Transverse colon (tissue), 4 donors: ENCODE measurements at regions not wholly inside any gene's neighbourhood (a gene's known extent, or its start where the extent isn't known, plus 50 kb on each side); places are given as distances from the start of the nearest gene placed in this dataset.

Source experiments
- DNase-seq: peaks from one replicate; pipeline ENCODE4 v3.0.0-alpha.2; 2019
- H3K27ac ChIP-seq, 4 donors: fragments of 200-600 bp; sonication (generic); 2 replicates each; pipeline ENCODE4 v1.5.1; 2016 to 2018; ENCODE audit warnings: inconsistent platforms in 4 of 4
- H3K27me3 ChIP-seq: fragments of 200-600 bp; sonication (generic); 2 replicates; pipeline ENCODE4 v1.5.1; 2017; ENCODE audit warnings: inconsistent platforms
- H3K36me3 ChIP-seq, 4 donors: fragments of 200-600 bp; sonication (generic); 2 replicates each; pipeline ENCODE4 v1.5.1; 2017 to 2019; ENCODE audit warnings: inconsistent platforms in 4 of 4
- H3K4me1 ChIP-seq, 4 donors: fragments of 200-600 bp; sonication (generic); 2 replicates each; pipeline ENCODE4 v1.5.1; 2017 to 2020; ENCODE audit warnings: inconsistent platforms in 4 of 4
- H3K4me3 ChIP-seq, 4 donors: fragments of 200-600 bp; sonication (generic); 1 replicate in 1 of 4; 2 replicates in 3 of 4; pipeline versions ENCODE4 v1.5.1 to v1.6.1; 2017 to 2019; ENCODE audit warnings: inconsistent platforms in 4 of 4
- H3K9me3 ChIP-seq, 2 donors: fragments of 200-600 bp; sonication (generic); 2 replicates each; pipeline ENCODE4 v1.5.1; 2017 to 2019; ENCODE audit warnings: inconsistent platforms in 2 of 2
- EP300 ChIP-seq: sonication (generic); formaldehyde crosslinking; IDR thresholded peaks from one replicate; pipeline ENCODE4 v1.6.1; 2017; ENCODE audit warnings: antibody characterized with exemption, low read depth
- POLR2A ChIP-seq: fragments of 450-650 bp; IDR thresholded peaks from one replicate; pipeline ENCODE4 v1.6.1; 2016; ENCODE audit warnings: antibody characterized with exemption, mild to moderate bottlenecking, moderate library complexity
- POLR2AphosphoS5 ChIP-seq, 3 donors: sonication (generic); formaldehyde crosslinking; IDR thresholded peaks; one replicate each; pipeline ENCODE4 v1.6.1; 2016; ENCODE audit warnings: antibody characterized with exemption in 3 of 3
- WGBS, 2 donors: methylation state at CpG; one replicate each; pipeline ENCODE4 v1.1.5; 2018; ENCODE audit warnings: low coverage in 1 of 2; 5-methylcytosine and 5-hydroxymethylcytosine counted together
- in situ Hi-C, 4 donors: fragments of 200-750 bp; cut with MboI; loops; one replicate each; pipeline versions ENCODE4 v1.15.0 to v1.15.1; 2017; ENCODE audit warnings: low sequenced_read_pairs in 3 of 4, low pct_ligation_motif_present in 1 of 4, low pct_unique_long_range_greater_than_20kb in 1 of 4
- intact Hi-C: fragments of 100-400 bp; cut with DNase I; formaldehyde crosslinking; loops from one replicate; pipeline ENCODE4 v1.15.1; 2023; ENCODE audit warnings: low total_unique reads
- TF ChIP-seq, protein P1 (sequence below), 5 experiments: fragments of 200-600 bp in 3 of 5; fragments of 450-650 bp in 2 of 5; sonication (generic) in 3 of 5; IDR thresholded peaks; 1 replicate in 2 of 5; 2 replicates in 3 of 5; pipeline ENCODE4 v1.5.1; 2016 to 2017; ENCODE audit warnings: antibody characterized with exemption in 5 of 5, inconsistent platforms in 3 of 5, mild to moderate bottlenecking in 2 of 5, moderate library complexity in 1 of 5

DNA sequence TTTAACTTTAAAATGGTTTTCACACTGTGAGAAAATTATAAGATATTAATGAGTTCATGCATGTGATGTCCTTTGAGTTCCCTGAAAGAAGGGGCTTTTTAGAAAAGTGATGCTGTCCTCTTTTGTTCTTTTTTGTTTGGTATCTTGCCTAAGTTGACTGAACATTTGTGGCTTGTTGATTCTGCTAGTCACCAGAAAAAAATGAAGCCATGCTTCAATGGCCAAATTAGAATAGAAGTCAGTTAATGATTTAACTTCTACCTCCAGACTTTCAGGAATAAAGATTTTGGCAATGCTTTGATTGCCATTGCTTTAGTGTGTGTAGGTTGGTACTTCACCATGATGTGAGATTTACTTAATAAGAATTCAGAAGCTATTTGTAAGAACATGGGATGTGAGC is 260.6 kb upstream of the NECTIN3 start:
- DNase-seq = no peak
- Histone ChIP-seq H3K27ac (no peak overlapping the region), H3K4me1 (peaks cover 0 to 15% (median 9%) of the 10 kb centered on the region in 4 donors), H3K36me3 (no peaks in the 10 kb centered on the region), H3K4me3 (no peak overlapping the region), H3K27me3 (no peaks in the 10 kb centered on the region), H3K9me3 (no peaks in the 10 kb centered on the region)
- TF ChIP-seq EP300 (no peak), POLR2A (no peak), POLR2AphosphoS5 (IDR thresholded peaks at IDR 0.05) (no peak)
- TF ChIP-seq, protein P1, sequence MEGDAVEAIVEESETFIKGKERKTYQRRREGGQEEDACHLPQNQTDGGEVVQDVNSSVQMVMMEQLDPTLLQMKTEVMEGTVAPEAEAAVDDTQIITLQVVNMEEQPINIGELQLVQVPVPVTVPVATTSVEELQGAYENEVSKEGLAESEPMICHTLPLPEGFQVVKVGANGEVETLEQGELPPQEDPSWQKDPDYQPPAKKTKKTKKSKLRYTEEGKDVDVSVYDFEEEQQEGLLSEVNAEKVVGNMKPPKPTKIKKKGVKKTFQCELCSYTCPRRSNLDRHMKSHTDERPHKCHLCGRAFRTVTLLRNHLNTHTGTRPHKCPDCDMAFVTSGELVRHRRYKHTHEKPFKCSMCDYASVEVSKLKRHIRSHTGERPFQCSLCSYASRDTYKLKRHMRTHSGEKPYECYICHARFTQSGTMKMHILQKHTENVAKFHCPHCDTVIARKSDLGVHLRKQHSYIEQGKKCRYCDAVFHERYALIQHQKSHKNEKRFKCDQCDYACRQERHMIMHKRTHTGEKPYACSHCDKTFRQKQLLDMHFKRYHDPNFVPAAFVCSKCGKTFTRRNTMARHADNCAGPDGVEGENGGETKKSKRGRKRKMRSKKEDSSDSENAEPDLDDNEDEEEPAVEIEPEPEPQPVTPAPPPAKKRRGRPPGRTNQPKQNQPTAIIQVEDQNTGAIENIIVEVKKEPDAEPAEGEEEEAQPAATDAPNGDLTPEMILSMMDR (IDR thresholded peaks at IDR 0.05) = no peak
- intact Hi-C loops = no loop called here
- in situ Hi-C loops = no loop called here

DNA sequence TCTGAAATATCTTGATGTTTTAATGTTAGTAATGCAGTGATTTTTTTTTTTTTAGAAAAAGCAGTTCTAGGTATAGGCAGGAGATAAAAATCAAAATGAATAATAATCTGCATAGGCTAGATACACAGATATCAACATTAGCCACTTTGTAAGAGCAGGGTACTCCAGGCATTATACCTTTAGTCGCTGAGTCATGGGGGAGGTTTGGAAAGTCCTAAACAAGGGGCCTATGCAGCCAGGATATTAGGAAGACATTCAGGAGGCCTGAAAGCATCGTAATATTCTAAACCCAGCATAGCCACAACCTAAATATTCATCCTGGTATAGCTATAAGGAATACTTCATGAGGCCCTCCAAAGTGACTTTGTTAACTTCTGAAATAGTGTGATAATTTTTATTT is 258.1 kb upstream of the NECTIN3 start:
- Histone ChIP-seq H3K4me3 (no peak overlapping the region), H3K27ac (no peak overlapping the region), H3K36me3 (no peaks in the 10 kb centered on the region), H3K4me1 (peaks cover 0 to 15% (median 9%) of the 10 kb centered on the region in 4 donors), H3K9me3 (no peaks in the 10 kb centered on the region), H3K27me3 (no peaks in the 10 kb centered on the region)
- intact Hi-C loops (no loop called here), in situ Hi-C loops (no loop called here)
- TF ChIP-seq POLR2AphosphoS5 (IDR thresholded peaks at IDR 0.05) (no peak), EP300 (no peak), POLR2A (no peak)
- TF ChIP-seq, protein P1 (IDR thresholded peaks at IDR 0.05) = no peak
- 67 to 80% methylated on average over 1 to 2 of the region's 2 CpGs for WGBS, 2 donors
- DNase-seq = no peak

DNA sequence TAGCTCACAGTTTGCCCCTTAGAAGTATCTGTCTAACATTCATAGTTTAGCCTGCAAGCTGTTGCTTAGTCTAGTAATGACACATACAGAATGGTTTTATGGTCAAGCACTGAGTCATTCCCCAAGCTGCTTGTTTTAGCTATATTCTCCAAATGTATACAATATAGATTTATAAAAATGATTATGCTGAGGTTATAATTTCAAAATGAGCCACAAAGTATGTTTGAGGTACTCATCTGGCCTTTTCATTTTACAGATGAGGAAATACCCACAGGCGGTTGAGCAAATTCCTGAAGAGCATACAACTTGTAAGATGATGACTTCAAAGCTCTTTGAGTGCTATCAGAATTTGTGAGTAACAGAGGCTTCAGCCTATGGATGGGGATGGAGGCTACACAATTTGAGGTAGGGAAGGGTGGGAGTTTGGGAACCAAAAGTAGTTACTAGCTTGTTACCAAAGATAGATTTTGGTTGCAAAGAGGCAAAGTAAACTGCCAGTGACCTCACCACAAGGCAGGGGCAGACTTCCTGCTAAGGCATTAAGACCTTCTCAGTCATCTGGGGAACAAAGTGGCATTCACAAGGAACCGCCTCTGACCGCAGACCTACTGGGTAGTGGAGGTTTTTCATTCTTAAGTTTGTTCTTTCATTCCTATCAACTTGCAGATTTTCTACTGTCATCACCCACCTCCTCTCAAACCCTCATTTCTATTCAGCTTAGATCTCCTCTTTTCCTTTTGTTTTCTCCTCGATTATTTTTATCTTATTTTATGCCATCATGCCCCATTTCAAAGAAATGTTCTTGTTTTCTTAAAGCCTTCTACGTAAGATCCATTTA is 257.2 kb upstream of the NECTIN3 start:
- no peak for TF ChIP-seq EP300
- TF ChIP-seq POLR2AphosphoS5 (IDR thresholded peaks at IDR 0.05) = no peak
- TF ChIP-seq POLR2A = no peak
- TF ChIP-seq, protein P1 (IDR thresholded peaks at IDR 0.05) = no peak
- DNase-seq = peak; percentile 14
- Histone ChIP-seq H3K27me3 (no peaks in the 10 kb centered on the region), H3K9me3 (no peaks in the 10 kb centered on the region), H3K36me3 (no peaks in the 10 kb centered on the region), H3K27ac (peak overlapping the region in 1 of 4 donors; percentile 26), H3K4me1 (peaks cover 0 to 15% (median 9%) of the 10 kb centered on the region in 4 donors), H3K4me3 (no peak overlapping the region)
- 65 to 69% methylated on average over 4 to 5 of the region's 5 CpGs for WGBS, 2 donors
- intact Hi-C loops (no loop called here), in situ Hi-C loops (no loop called here)

DNA sequence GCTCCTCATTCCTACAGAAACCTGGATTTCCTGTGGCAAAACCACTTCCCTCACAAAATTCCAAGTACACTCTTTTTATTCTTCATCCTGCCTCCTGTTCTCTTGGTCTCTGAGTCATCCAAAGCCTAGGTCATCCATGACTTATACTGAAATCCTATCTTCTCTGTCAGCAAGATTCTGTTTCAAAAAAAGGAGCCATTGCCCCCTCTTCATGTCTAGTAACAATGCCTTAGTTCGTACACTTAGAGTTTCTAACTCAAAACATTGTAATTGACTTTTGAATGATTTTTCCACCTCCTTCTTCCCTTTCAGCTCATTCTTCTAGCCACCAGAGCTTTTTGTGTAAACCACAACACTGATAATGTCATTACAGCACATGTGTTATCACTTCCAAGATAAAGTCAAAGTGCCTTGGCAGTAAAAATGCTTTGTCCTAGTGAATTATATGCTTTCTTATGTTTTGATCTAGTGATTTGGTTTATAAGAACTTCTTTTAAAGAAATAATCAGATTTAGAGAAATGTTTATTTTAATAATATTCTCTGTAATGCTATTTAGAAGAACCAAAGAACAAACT is 256.5 kb upstream of the NECTIN3 start:
- intact Hi-C loops = no loop called here
- DNase-seq = no peak
- peaks cover 0 to 15% (median 9%) of the 10 kb centered on the region in 4 donors for H3K4me1 ChIP-seq

More for the DNA sequence above, 256.5 kb upstream of the NECTIN3 start:
- in situ Hi-C loops = no loop called here
- Histone ChIP-seq H3K9me3 (no peaks in the 10 kb centered on the region), H3K27me3 (no peaks in the 10 kb centered on the region), H3K36me3 (no peaks in the 10 kb centered on the region), H3K27ac (no peak overlapping the region), H3K4me3 (no peak overlapping the region)
- 17 to 32% methylated on average over 1 of the region's 1 CpG for WGBS, 2 donors
- TF ChIP-seq POLR2AphosphoS5 (IDR thresholded peaks at IDR 0.05) (no peak), POLR2A (no peak), EP300 (no peak)
- TF ChIP-seq, protein P1 (IDR thresholded peaks at IDR 0.05) = no peak
